ENCODE measurements at regions not wholly inside any gene's neighbourhood (a gene's known extent, or its start where the extent isn't known, plus 50 kb on each side); places are given as distances from the start of the nearest gene placed in this dataset.
A peak's percentile ranks its signal among the peaks of the same experiment; 100 is the strongest.

- DNase-seq, result no peak
Measured at GRCh38 chr3:124092811-124093210, 100.9 kb upstream of the ROPN1 start.

GRCh38 chr3:124094496-124094895 is 102.6 kb upstream of the ROPN1 start:
- no peak for DNase-seq

- DNase-seq, result peak; percentile 36
Measured at GRCh38 chr3:124097362-124098131, 105.6 kb upstream of the ROPN1 start.

- no peak for DNase-seq
Measured at GRCh38 chr3:124101643-124102042, 109.7 kb upstream of the ROPN1 start.

- no peak for DNase-seq
Measured at GRCh38 chr3:124107104-124107890, 115.4 kb upstream of the ROPN1 start.

GRCh38 chr3:124108446-124108845 is 116.5 kb upstream of the ROPN1 start:
- DNase-seq, result no peak

- DNase-seq, result no peak
Measured at GRCh38 chr3:124113485-124113884, 121.6 kb upstream of the ROPN1 start.

- DNase-seq, result no peak
Measured at GRCh38 chr3:124115279-124115678, 123.4 kb upstream of the ROPN1 start.

- no peak for DNase-seq
Measured at GRCh38 chr3:124115956-124116355, 124.0 kb upstream of the ROPN1 start.

GRCh38 chr3:124116906-124117305 is 125.0 kb upstream of the ROPN1 start:
- no peak for DNase-seq

- DNase-seq, result no peak
Measured at GRCh38 chr3:124117486-124117885, 125.6 kb upstream of the ROPN1 start.

- DNase-seq, result no peak
Measured at GRCh38 chr3:124118397-124118796, 126.5 kb upstream of the ROPN1 start.

GRCh38 chr3:124119056-124119716 is 127.3 kb upstream of the ROPN1 start:
- no peak for DNase-seq

- no peak for DNase-seq
Measured at GRCh38 chr3:124121379-124122312, 129.7 kb upstream of the ROPN1 start.

- no peak for DNase-seq
Measured at GRCh38 chr3:124125315-124125714, 133.4 kb upstream of the ROPN1 start.

- DNase-seq, result no peak
Measured at GRCh38 chr3:124126436-124127023, 134.6 kb upstream of the ROPN1 start.

- no peak for DNase-seq
Measured at GRCh38 chr3:124131158-124131557, 139.2 kb upstream of the ROPN1 start.

GRCh38 chr3:124131580-124131979 is 139.7 kb upstream of the ROPN1 start:
- no peak for DNase-seq

- no peak for DNase-seq
Measured at GRCh38 chr3:124132813-124133212, 140.9 kb upstream of the ROPN1 start.

- no peak for DNase-seq
Measured at GRCh38 chr3:124133366-124133940, 141.5 kb upstream of the ROPN1 start.

GRCh38 chr3:124137216-124137615 is 145.3 kb upstream of the ROPN1 start:
- no peak for DNase-seq

- no peak for DNase-seq
Measured at GRCh38 chr3:124138148-124138547, 146.2 kb upstream of the ROPN1 start.
